ENCODE measurements at regions not wholly inside any gene's neighbourhood (a gene's known extent, or its start where the extent isn't known, plus 50 kb on each side); places are given as distances from the start of the nearest gene placed in this dataset.

- TF ChIP-seq CTCF (IDR thresholded peaks at IDR 0.05) (no peak), POLR2A (IDR thresholded peaks at IDR 0.05) (no peak)
Observed at GRCh38 chr4:115356176-115356575, 242.8 kb upstream of the NDST4 start.
